NB4 (cell line): ENCODE measurements at regions not wholly inside any gene's neighbourhood (a gene's known extent, or its start where the extent isn't known, plus 50 kb on each side); places are given as distances from the start of the nearest gene placed in this dataset.

Source experiments
- DNase-seq: peaks from one replicate; pipeline ENCODE4 v3.0.0; 2010; ENCODE audit warnings: low read depth
- H3K4me3 ChIP-seq: one replicate; pipeline ENCODE4 v1.5.1; 2011; ENCODE audit warnings: mild to moderate bottlenecking, low read depth, low read length, moderate library complexity
- CTCF ChIP-seq: IDR thresholded peaks from one replicate; pipeline ENCODE4 v1.5.1; 2012; ENCODE audit warnings: low read depth, low read length
- MAX ChIP-seq: IDR thresholded peaks from 2 replicates; pipeline ENCODE4 v1.6.1; 2011; ENCODE audit warnings: low read depth, low read length
- MYC ChIP-seq: IDR thresholded peaks from 2 replicates; pipeline ENCODE4 v1.6.1; 2011; ENCODE audit warnings: low read depth, low read length
- POLR2A ChIP-seq: IDR thresholded peaks from 2 replicates; pipeline ENCODE4 v1.6.1; 2011; ENCODE audit warnings: mild to moderate bottlenecking; ENCODE audit not compliant: insufficient read length; ENCODE audit errors: extremely low read depth

- TF ChIP-seq CTCF (no peak), POLR2A (no peak), MAX (no peak), MYC (no peak)
- H3K4me3 ChIP-seq: no peak overlapping the region
- no peak for DNase-seq
Measured at GRCh38 chrX:10750581-10750980, 130.2 kb upstream of the MID1 start.

- TF ChIP-seq MYC (no peak), POLR2A (no peak), MAX (no peak), CTCF (no peak)
- no peak for DNase-seq
- no peak overlapping the region for H3K4me3 ChIP-seq
Measured at GRCh38 chrX:10753116-10753515, 132.7 kb upstream of the MID1 start.

GRCh38 chrX:10754445-10754844 is 134.1 kb upstream of the MID1 start:
- no peak overlapping the region for H3K4me3 ChIP-seq
- no peak for DNase-seq
- no peak for TF ChIP-seq POLR2A
- TF ChIP-seq MYC: no peak
- TF ChIP-seq CTCF: no peak
- no peak for TF ChIP-seq MAX

- H3K4me3 ChIP-seq: no peak overlapping the region
- TF ChIP-seq CTCF (no peak), MAX (0 out of 2 replicates have a peak, but pooled peaks have one; percentile 24), MYC (no peak)
- DNase-seq: peak; percentile 1
Measured at GRCh38 chrX:10755439-10756334, 135.3 kb upstream of the MID1 start.

GRCh38 chrX:10756441-10756840 is 136.1 kb upstream of the MID1 start:
- TF ChIP-seq CTCF (no peak), MYC (no peak), MAX (no peak), POLR2A (no peak)
- H3K4me3 ChIP-seq: no peak overlapping the region
- no peak for DNase-seq
